Neuronal stem cell (in vitro differentiated cells): ENCODE measurements at regions not wholly inside any gene's neighbourhood (a gene's known extent, or its start where the extent isn't known, plus 50 kb on each side); places are given as distances from the start of the nearest gene placed in this dataset.

Source experiments
- DNase-seq: peaks from one replicate; pipeline ENCODE4 v3.0.0-alpha.2; 2013; ENCODE audit warnings: low spot score
- H2AFZ ChIP-seq: one replicate; pipeline ENCODE4 v1.6.1; 2013; ENCODE audit warnings: mild to moderate bottlenecking, low read length, inconsistent platforms
- H2AK5ac ChIP-seq: 2 replicates; pipeline ENCODE4 v1.6.1; 2013; ENCODE audit warnings: low read depth, mild to moderate bottlenecking, inconsistent platforms, low read length, moderate library complexity, mixed read lengths
- H2BK120ac ChIP-seq: 2 replicates; pipeline ENCODE4 v1.6.1; 2013; ENCODE audit warnings: low read depth, mild to moderate bottlenecking, inconsistent platforms, low read length, moderate library complexity, mixed read lengths
- H2BK12ac ChIP-seq: one replicate; pipeline ENCODE4 v1.6.1; 2013; ENCODE audit warnings: low read length, inconsistent platforms
- H2BK15ac ChIP-seq: 2 replicates; pipeline ENCODE4 v1.6.1; 2013; ENCODE audit warnings: mild to moderate bottlenecking, low read length, inconsistent platforms, mixed read lengths
- H2BK5ac ChIP-seq: one replicate; pipeline ENCODE4 v1.6.1; 2013; ENCODE audit warnings: inconsistent platforms, mild to moderate bottlenecking, low read length, moderate library complexity
- H3K14ac ChIP-seq: one replicate; pipeline ENCODE4 v1.6.1; 2013; ENCODE audit warnings: low read length, inconsistent platforms
- H3K18ac ChIP-seq: 2 replicates; pipeline ENCODE4 v1.6.1; 2013; ENCODE audit warnings: low read length, inconsistent platforms
- H3K23ac ChIP-seq: 2 replicates; pipeline ENCODE4 v1.6.1; 2013; ENCODE audit warnings: low read depth, mild to moderate bottlenecking, mixed read lengths, low read length, inconsistent platforms; ENCODE audit not compliant: poor library complexity
- H3K27ac ChIP-seq: replicated peaks from 3 replicates; pipeline ENCODE4 v1.5.1; 2013; ENCODE audit warnings: low read length, inconsistent platforms
- H3K27me3 ChIP-seq, 3 experiments: 2 replicates each; pipeline ENCODE4 v1.6.1; 2013; ENCODE audit warnings: low read length in 3 of 3, mild to moderate bottlenecking in 2 of 3, inconsistent platforms in 1 of 3, low read depth in 1 of 3, mixed read lengths in 1 of 3, moderate library complexity in 1 of 3; ENCODE audit not compliant: control insufficient read depth in 3 of 3, insufficient read depth in 3 of 3
- H3K36me3 ChIP-seq, 2 donors: replicated peaks in 1 of 2; 2 replicates each; pipeline ENCODE4 v1.6.1; 2013; ENCODE audit warnings: low read length in 2 of 2; ENCODE audit not compliant: control insufficient read depth in 2 of 2, insufficient read depth in 2 of 2
- H3K4ac ChIP-seq: 2 replicates; pipeline ENCODE4 v1.6.1; 2013; ENCODE audit warnings: inconsistent platforms, mild to moderate bottlenecking, low read length, moderate library complexity
- H3K4me1 ChIP-seq, 2 donors: 1 replicate in 1 of 2; 2 replicates in 1 of 2; pipeline ENCODE4 v1.6.1; 2013; ENCODE audit warnings: low read length in 2 of 2, low read depth in 1 of 2; ENCODE audit not compliant: control insufficient read depth in 2 of 2, insufficient read depth in 1 of 2
- H3K4me2 ChIP-seq: one replicate; pipeline ENCODE4 v1.6.1; 2013; ENCODE audit warnings: mild to moderate bottlenecking, low read length, inconsistent platforms; ENCODE audit not compliant: insufficient read depth, poor library complexity, severe bottlenecking
- H3K4me3 ChIP-seq, 2 donors: 2 replicates each; pipeline ENCODE4 v1.5.1; 2013; ENCODE audit warnings: low read length in 2 of 2, mild to moderate bottlenecking in 2 of 2, inconsistent platforms in 1 of 2, moderate library complexity in 1 of 2
- H3K79me1 ChIP-seq: one replicate; pipeline ENCODE4 v1.6.1; 2013; ENCODE audit warnings: low read depth, mild to moderate bottlenecking, inconsistent platforms, low read length, moderate library complexity
- H3K9ac ChIP-seq: one replicate; pipeline ENCODE4 v1.6.1; 2013; ENCODE audit warnings: mild to moderate bottlenecking, low read depth, low read length, inconsistent platforms; ENCODE audit not compliant: poor library complexity
- H3K9me3 ChIP-seq, 2 donors: replicated peaks in 1 of 2; 2 replicates each; pipeline versions ENCODE3 to v1.6.1; 2013; ENCODE audit warnings: low read length in 2 of 2, mild to moderate bottlenecking in 2 of 2, inconsistent platforms in 1 of 2, low read depth in 1 of 2, mixed read lengths in 1 of 2, moderate library complexity in 1 of 2; ENCODE audit not compliant: control insufficient read depth in 2 of 2, insufficient read depth in 1 of 2
- H4K8ac ChIP-seq: one replicate; pipeline ENCODE4 v1.6.1; 2013; ENCODE audit warnings: low read depth, mild to moderate bottlenecking, inconsistent platforms, low read length, moderate library complexity
- H4K91ac ChIP-seq: one replicate; pipeline ENCODE4 v1.6.1; 2013; ENCODE audit warnings: low read length, low read depth, mild to moderate bottlenecking, inconsistent platforms; ENCODE audit not compliant: poor library complexity
- WGBS, 2 donors: extraction: QIAGEN DNeasy Blood & Tissue Kit; methylation state at CpG; one replicate each; pipeline ENCODE4 v1.1.7; 2013; ENCODE audit warnings: missing lambda C conversion rate in 2 of 2, mixed read lengths in 1 of 2; ENCODE audit not compliant: insufficient read length in 2 of 2, insufficient replicate concordance in 1 of 2; ENCODE audit errors: extremely low coverage in 2 of 2; 5-methylcytosine and 5-hydroxymethylcytosine counted together

- no peak overlapping the region for H3K18ac ChIP-seq
- no peak overlapping the region for H2BK5ac ChIP-seq
- no peak overlapping the region for H2BK120ac ChIP-seq
- no peak overlapping the region for H2AK5ac ChIP-seq
- no peak overlapping the region for H4K91ac ChIP-seq
- H3K36me3 ChIP-seq: no peaks in the 10 kb centered on the region
- DNase-seq: no peak
- WGBS, 2 donors: no CpG with 5 or more reads among the region's 2 CpGs
- no peak overlapping the region for H3K4me2 ChIP-seq
- no peak overlapping the region for H2BK12ac ChIP-seq
- H4K8ac ChIP-seq: no peak overlapping the region
- no peak overlapping the region for H2AFZ ChIP-seq
- peaks cover 0 to 3% of the 10 kb centered on the region in 2 donors for H3K4me1 ChIP-seq
- no peak overlapping the region for H3K23ac ChIP-seq
- no peak overlapping the region for H3K9ac ChIP-seq
- H3K27ac ChIP-seq: no peak overlapping the region
- H3K4me3 ChIP-seq: no peak overlapping the region
- no peak overlapping the region for H3K4ac ChIP-seq
- H3K14ac ChIP-seq: no peak overlapping the region
- H3K27me3 ChIP-seq: no peaks in the 10 kb centered on the region
- no peaks in the 10 kb centered on the region for H3K79me1 ChIP-seq
- H2BK15ac ChIP-seq: no peak overlapping the region
- no peaks in the 10 kb centered on the region for H3K9me3 ChIP-seq
Observed at GRCh38 chr18:61093965-61094364, 239.3 kb upstream of the CDH20 start.

- Histone ChIP-seq H3K23ac (no peak overlapping the region), H2AK5ac (no peak overlapping the region), H3K4me3 (no peak overlapping the region), H2BK5ac (no peak overlapping the region), H3K27me3 (no peaks in the 10 kb centered on the region), H3K9ac (no peak overlapping the region), H3K14ac (no peak overlapping the region), H2AFZ (no peak overlapping the region), H2BK12ac (no peak overlapping the region), H4K8ac (no peak overlapping the region), H2BK15ac (no peak overlapping the region), H2BK120ac (no peak overlapping the region), H3K79me1 (no peaks in the 10 kb centered on the region), H3K4ac (no peak overlapping the region), H3K27ac (no peak overlapping the region), H3K36me3 (no peaks in the 10 kb centered on the region), H3K9me3 (no peaks in the 10 kb centered on the region), H3K4me2 (no peak overlapping the region), H4K91ac (no peak overlapping the region), H3K18ac (no peak overlapping the region), H3K4me1 (peaks cover 0 to 3% of the 10 kb centered on the region in 2 donors)
- no peak for DNase-seq
- WGBS, 2 donors: no CpG with 5 or more reads among the region's 2 CpGs
Observed at GRCh38 chr18:61096226-61096625, 237.0 kb upstream of the CDH20 start.

- H3K4me3 ChIP-seq: no peak overlapping the region
- H3K4me1 ChIP-seq: no peaks in the 10 kb centered on the region
- H3K23ac ChIP-seq: no peak overlapping the region
- H2BK15ac ChIP-seq: no peak overlapping the region
- no peak overlapping the region for H3K14ac ChIP-seq
- H3K36me3 ChIP-seq: no peaks in the 10 kb centered on the region
- H3K27ac ChIP-seq: no peak overlapping the region
- H2AK5ac ChIP-seq: no peak overlapping the region
- no peak for DNase-seq
- no peak overlapping the region for H2BK12ac ChIP-seq
- H3K9me3 ChIP-seq: no peaks in the 10 kb centered on the region
- no peak overlapping the region for H2AFZ ChIP-seq
- H3K9ac ChIP-seq: no peak overlapping the region
- no peaks in the 10 kb centered on the region for H3K79me1 ChIP-seq
- no peak overlapping the region for H3K4ac ChIP-seq
- H2BK5ac ChIP-seq: no peak overlapping the region
- WGBS, 2 donors: no CpG with 5 or more reads among the region's 1 CpG
- no peak overlapping the region for H3K4me2 ChIP-seq
- no peak overlapping the region for H3K18ac ChIP-seq
- no peak overlapping the region for H4K91ac ChIP-seq
- H2BK120ac ChIP-seq: no peak overlapping the region
- no peaks in the 10 kb centered on the region for H3K27me3 ChIP-seq
- no peak overlapping the region for H4K8ac ChIP-seq
Observed at GRCh38 chr18:61107113-61107512, 226.1 kb upstream of the CDH20 start.

- no peak overlapping the region for H3K14ac ChIP-seq
- H2BK15ac ChIP-seq: no peak overlapping the region
- H2BK12ac ChIP-seq: no peak overlapping the region
- no peak overlapping the region for H3K9ac ChIP-seq
- H3K9me3 ChIP-seq: no peaks in the 10 kb centered on the region
- no peak overlapping the region for H4K91ac ChIP-seq
- DNase-seq: no peak
- H3K79me1 ChIP-seq: no peaks in the 10 kb centered on the region
- no peaks in the 10 kb centered on the region for H3K4me1 ChIP-seq
- H3K36me3 ChIP-seq: no peaks in the 10 kb centered on the region
- H4K8ac ChIP-seq: no peak overlapping the region
- H3K4me3 ChIP-seq: no peak overlapping the region
- H3K27ac ChIP-seq: no peak overlapping the region
- H2BK120ac ChIP-seq: no peak overlapping the region
- no peak overlapping the region for H2BK5ac ChIP-seq
- H3K18ac ChIP-seq: no peak overlapping the region
- H3K4me2 ChIP-seq: no peak overlapping the region
- no peak overlapping the region for H3K4ac ChIP-seq
- no peak overlapping the region for H2AFZ ChIP-seq
- H2AK5ac ChIP-seq: no peak overlapping the region
- H3K27me3 ChIP-seq: no peaks in the 10 kb centered on the region
- H3K23ac ChIP-seq: no peak overlapping the region
Observed at GRCh38 chr18:61108706-61109105, 224.5 kb upstream of the CDH20 start.
